SU-DHL-6 (cell line): ENCODE measurements at regions not wholly inside any gene's neighbourhood (a gene's known extent, or its start where the extent isn't known, plus 50 kb on each side); places are given as distances from the start of the nearest gene placed in this dataset.

Experiments used
- EZH2phosphoT487 ChIP-seq: fragments of 200-600 bp; sonication (generic), shearing (Covaris generic); conservative IDR thresholded peaks from 2 replicates; pipeline ENCODE4 v1.6.1; 2018; ENCODE audit warnings: mild to moderate bottlenecking, antibody characterized with exemption, low read length, moderate library complexity, mixed read lengths
- TF ChIP-seq, protein P1 (sequence below): fragments of 200-600 bp; sonication (generic); IDR thresholded peaks from one replicate; pipeline ENCODE4 v1.5.1; 2017; ENCODE audit warnings: antibody characterized with exemption, mild to moderate bottlenecking, low read length, moderate library complexity; ENCODE audit not compliant: insufficient read depth, poor library complexity, severe bottlenecking

DNA sequence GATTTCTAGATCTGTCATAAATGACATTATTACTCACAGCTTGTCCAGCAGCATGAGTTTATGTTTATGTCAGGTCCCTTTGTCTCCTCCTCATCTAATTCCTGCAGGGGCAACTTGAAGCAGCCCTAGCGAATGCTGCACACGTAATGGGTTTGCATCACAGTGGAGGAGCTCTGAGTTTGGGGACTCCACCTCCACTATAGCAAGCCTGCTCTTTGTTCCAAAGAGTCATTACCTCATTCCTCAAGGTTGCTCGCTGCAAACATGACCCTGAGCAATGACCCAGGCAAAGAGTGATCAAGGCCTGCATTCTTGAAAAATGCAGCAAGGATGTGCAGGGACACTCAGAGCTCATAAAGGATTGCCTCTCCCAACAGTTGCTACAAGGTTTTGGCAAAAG is 261.9 kb downstream of the HHIPL2 start:
- TF ChIP-seq, protein P1, sequence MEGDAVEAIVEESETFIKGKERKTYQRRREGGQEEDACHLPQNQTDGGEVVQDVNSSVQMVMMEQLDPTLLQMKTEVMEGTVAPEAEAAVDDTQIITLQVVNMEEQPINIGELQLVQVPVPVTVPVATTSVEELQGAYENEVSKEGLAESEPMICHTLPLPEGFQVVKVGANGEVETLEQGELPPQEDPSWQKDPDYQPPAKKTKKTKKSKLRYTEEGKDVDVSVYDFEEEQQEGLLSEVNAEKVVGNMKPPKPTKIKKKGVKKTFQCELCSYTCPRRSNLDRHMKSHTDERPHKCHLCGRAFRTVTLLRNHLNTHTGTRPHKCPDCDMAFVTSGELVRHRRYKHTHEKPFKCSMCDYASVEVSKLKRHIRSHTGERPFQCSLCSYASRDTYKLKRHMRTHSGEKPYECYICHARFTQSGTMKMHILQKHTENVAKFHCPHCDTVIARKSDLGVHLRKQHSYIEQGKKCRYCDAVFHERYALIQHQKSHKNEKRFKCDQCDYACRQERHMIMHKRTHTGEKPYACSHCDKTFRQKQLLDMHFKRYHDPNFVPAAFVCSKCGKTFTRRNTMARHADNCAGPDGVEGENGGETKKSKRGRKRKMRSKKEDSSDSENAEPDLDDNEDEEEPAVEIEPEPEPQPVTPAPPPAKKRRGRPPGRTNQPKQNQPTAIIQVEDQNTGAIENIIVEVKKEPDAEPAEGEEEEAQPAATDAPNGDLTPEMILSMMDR: no peak
- TF ChIP-seq EZH2phosphoT487: no peak
